ENCODE measurements at regions not wholly inside any gene's neighbourhood (a gene's known extent, or its start where the extent isn't known, plus 50 kb on each side); places are given as distances from the start of the nearest gene placed in this dataset.

GRCh38 chr9:87213948-87214347, 266.6 kb upstream of the GAS1 start:
- Histone ChIP-seq H3K4me2 (no peak overlapping the region), H3K9me2 (replicated peaks; ENCODE audit: insufficient read depth) (no peaks in the 10 kb centered on the region), H3K4me1 (ENCODE audit: insufficient read depth) (no peaks in the 10 kb centered on the region), H3K79me2 (no peaks in the 10 kb centered on the region), H2AFZ (no peak overlapping the region), H3K4me3 (no peak overlapping the region), H4K20me1 (ENCODE audit: insufficient read depth, poor library complexity, severe bottlenecking) (no peaks in the 10 kb centered on the region), H3K27ac (no peak overlapping the region), H3K36me3 (replicated peaks; ENCODE audit: insufficient read depth, low read depth) (no peaks in the 10 kb centered on the region), H3K9me3 (ENCODE audit: low read depth) (no peaks in the 10 kb centered on the region), H3K27me3 (no peaks in the 10 kb centered on the region)
- TF ChIP-seq, protein P1, sequence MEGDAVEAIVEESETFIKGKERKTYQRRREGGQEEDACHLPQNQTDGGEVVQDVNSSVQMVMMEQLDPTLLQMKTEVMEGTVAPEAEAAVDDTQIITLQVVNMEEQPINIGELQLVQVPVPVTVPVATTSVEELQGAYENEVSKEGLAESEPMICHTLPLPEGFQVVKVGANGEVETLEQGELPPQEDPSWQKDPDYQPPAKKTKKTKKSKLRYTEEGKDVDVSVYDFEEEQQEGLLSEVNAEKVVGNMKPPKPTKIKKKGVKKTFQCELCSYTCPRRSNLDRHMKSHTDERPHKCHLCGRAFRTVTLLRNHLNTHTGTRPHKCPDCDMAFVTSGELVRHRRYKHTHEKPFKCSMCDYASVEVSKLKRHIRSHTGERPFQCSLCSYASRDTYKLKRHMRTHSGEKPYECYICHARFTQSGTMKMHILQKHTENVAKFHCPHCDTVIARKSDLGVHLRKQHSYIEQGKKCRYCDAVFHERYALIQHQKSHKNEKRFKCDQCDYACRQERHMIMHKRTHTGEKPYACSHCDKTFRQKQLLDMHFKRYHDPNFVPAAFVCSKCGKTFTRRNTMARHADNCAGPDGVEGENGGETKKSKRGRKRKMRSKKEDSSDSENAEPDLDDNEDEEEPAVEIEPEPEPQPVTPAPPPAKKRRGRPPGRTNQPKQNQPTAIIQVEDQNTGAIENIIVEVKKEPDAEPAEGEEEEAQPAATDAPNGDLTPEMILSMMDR (IDR thresholded peaks at IDR 0.05; ENCODE audit: poor library complexity) = no peak
- TF ChIP-seq EZH2phosphoT487 (IDR thresholded peaks at IDR 0.05; ENCODE audit: low read depth, severe bottlenecking, unreplicated experiment) (no peak), EZH2 (IDR thresholded peaks at IDR 0.05; ENCODE audit: borderline replicate concordance) (no peak)
- WGBS (ENCODE audit: low lambda C conversion rate, missing lambda C conversion rate) = 90% methylated on average over 4 of the region's 4 CpGs
- DNase-seq (ENCODE audit: low spot score) = no peak

- WGBS (ENCODE audit: low lambda C conversion rate, missing lambda C conversion rate) = 94% methylated on average over 3 of the region's 3 CpGs
- Histone ChIP-seq H3K36me3 (replicated peaks; ENCODE audit: insufficient read depth, low read depth) (no peaks in the 10 kb centered on the region), H3K4me1 (ENCODE audit: insufficient read depth) (no peaks in the 10 kb centered on the region), H2AFZ (no peak overlapping the region), H3K4me2 (no peak overlapping the region), H3K9me2 (replicated peaks; ENCODE audit: insufficient read depth) (no peaks in the 10 kb centered on the region), H3K9me3 (ENCODE audit: low read depth) (no peaks in the 10 kb centered on the region), H4K20me1 (ENCODE audit: insufficient read depth, poor library complexity, severe bottlenecking) (no peaks in the 10 kb centered on the region), H3K27me3 (no peaks in the 10 kb centered on the region), H3K79me2 (no peaks in the 10 kb centered on the region), H3K4me3 (no peak overlapping the region), H3K27ac (no peak overlapping the region)
- no peak for TF ChIP-seq EZH2phosphoT487 (IDR thresholded peaks at IDR 0.05; ENCODE audit: low read depth, severe bottlenecking, unreplicated experiment)
- TF ChIP-seq, protein P1 (IDR thresholded peaks at IDR 0.05; ENCODE audit: poor library complexity) = no peak
- TF ChIP-seq EZH2 (IDR thresholded peaks at IDR 0.05; ENCODE audit: borderline replicate concordance) = no peak
- DNase-seq (ENCODE audit: low spot score) = no peak
These were observed 267.7 kb upstream of the GAS1 start for GRCh38 chr9:87214991-87215390.

GRCh38 chr9:87216036-87216435, 268.7 kb upstream of the GAS1 start:
- Histone ChIP-seq H3K9me3 (ENCODE audit: low read depth) (no peaks in the 10 kb centered on the region), H3K9me2 (replicated peaks; ENCODE audit: insufficient read depth) (no peaks in the 10 kb centered on the region), H4K20me1 (ENCODE audit: insufficient read depth, poor library complexity, severe bottlenecking) (no peaks in the 10 kb centered on the region), H2AFZ (no peak overlapping the region), H3K79me2 (no peaks in the 10 kb centered on the region), H3K4me2 (no peak overlapping the region), H3K4me1 (ENCODE audit: insufficient read depth) (no peaks in the 10 kb centered on the region), H3K27ac (no peak overlapping the region), H3K36me3 (replicated peaks; ENCODE audit: insufficient read depth, low read depth) (no peaks in the 10 kb centered on the region), H3K27me3 (peaks cover under 1% of the 10 kb centered on the region), H3K4me3 (no peak overlapping the region)
- 95% methylated on average over 4 of the region's 4 CpGs for WGBS (ENCODE audit: low lambda C conversion rate, missing lambda C conversion rate)
- no peak for DNase-seq (ENCODE audit: low spot score)
- no peak for TF ChIP-seq EZH2phosphoT487 (IDR thresholded peaks at IDR 0.05; ENCODE audit: low read depth, severe bottlenecking, unreplicated experiment)
- TF ChIP-seq, protein P1 (IDR thresholded peaks at IDR 0.05; ENCODE audit: poor library complexity) = no peak
- no peak for TF ChIP-seq EZH2 (IDR thresholded peaks at IDR 0.05; ENCODE audit: borderline replicate concordance)
